Thyroid gland (tissue), 4 donors: ENCODE measurements at regions not wholly inside any gene's neighbourhood (a gene's known extent, or its start where the extent isn't known, plus 50 kb on each side); places are given as distances from the start of the nearest gene placed in this dataset.

Source experiments
- DNase-seq, 2 donors: peaks; one replicate each; pipeline ENCODE4 v3.0.0-alpha.2; 2019
- H3K27ac ChIP-seq, 3 donors: fragments of 200-600 bp; sonication (generic); 1 replicate in 2 of 3; 2 replicates in 1 of 3; pipeline ENCODE4 v1.5.1; 2016 to 2019; ENCODE audit warnings: mild to moderate bottlenecking in 1 of 3, moderate library complexity in 1 of 3
- H3K27me3 ChIP-seq: fragments of 200-600 bp; sonication (generic); one replicate; pipeline ENCODE4 v1.5.1; 2019
- H3K36me3 ChIP-seq, 2 donors: fragments of 200-600 bp; sonication (generic); one replicate each; pipeline ENCODE4 v1.5.1; 2016 to 2019
- H3K4me1 ChIP-seq, 2 donors: fragments of 200-600 bp; sonication (generic); one replicate each; pipeline ENCODE4 v1.5.1; 2017 to 2019
- H3K4me3 ChIP-seq, 3 donors: fragments of 200-600 bp; sonication (generic); replicated peaks in 1 of 3; 1 replicate in 2 of 3; 2 replicates in 1 of 3; pipeline ENCODE4 v1.5.1; 2016; ENCODE audit warnings: mild to moderate bottlenecking in 1 of 3
- H3K9me3 ChIP-seq: fragments of 200-600 bp; sonication (generic); one replicate; pipeline ENCODE4 v1.5.1; 2017
- CTCF ChIP-seq, 6 experiments: fragments of 200-600 bp in 3 of 6; fragments of 450-650 bp in 3 of 6; sonication (generic) in 3 of 6; IDR thresholded peaks; one replicate each; pipeline ENCODE4 v1.5.1; 2016 to 2019; ENCODE audit warnings: antibody characterized with exemption in 6 of 6, mild to moderate bottlenecking in 2 of 6, inconsistent platforms in 1 of 6, moderate library complexity in 1 of 6
- POLR2A ChIP-seq, 2 donors: fragments of 450-650 bp; IDR thresholded peaks; one replicate each; pipeline ENCODE4 v1.6.1; 2017; ENCODE audit warnings: antibody characterized with exemption in 2 of 2, mild to moderate bottlenecking in 2 of 2, moderate library complexity in 1 of 2
- WGBS, 2 donors: methylation state at CpG; one replicate each; pipeline ENCODE4 v1.1.5; 2017; 5-methylcytosine and 5-hydroxymethylcytosine counted together
- intact Hi-C: fragments of 100-400 bp; cut with DNase I; formaldehyde crosslinking; loops from one replicate; pipeline ENCODE4 v1.15.1; 2023

GRCh38 chr6:80454197-80454596 lies 347.7 kb downstream of the BCKDHB start:
- Histone ChIP-seq H3K27me3 (no peaks in the 10 kb centered on the region), H3K4me1 (peaks cover 5 to 25% of the 10 kb centered on the region in 2 donors), H3K27ac (no peak overlapping the region), H3K9me3 (no peaks in the 10 kb centered on the region), H3K36me3 (no peaks in the 10 kb centered on the region), H3K4me3 (no peak overlapping the region)
- DNase-seq: peak; percentile 30 to 37
- intact Hi-C loops: no loop called here
- WGBS, 2 donors: 4 to 14% methylated on average over 1 of the region's 1 CpG
- TF ChIP-seq POLR2A (IDR thresholded peaks at IDR 0.05): no peak
- no peak for TF ChIP-seq CTCF (IDR thresholded peaks at IDR 0.05)

- peaks cover 5 to 10% of the 10 kb centered on the region in 2 donors for H3K4me1 ChIP-seq
- H3K27ac ChIP-seq: no peak overlapping the region
- no peaks in the 10 kb centered on the region for H3K27me3 ChIP-seq
- TF ChIP-seq CTCF (IDR thresholded peaks at IDR 0.05) (no peak), POLR2A (IDR thresholded peaks at IDR 0.05) (no peak)
- no peaks in the 10 kb centered on the region for H3K9me3 ChIP-seq
- no peak for DNase-seq
- H3K36me3 ChIP-seq: no peaks in the 10 kb centered on the region
- no peak overlapping the region for H3K4me3 ChIP-seq
- 54 to 67% methylated on average over 1 of the region's 1 CpG for WGBS, 2 donors
- intact Hi-C loops: no loop called here
These were observed 343.3 kb downstream of the BCKDHB start for GRCh38 chr6:80449726-80450125.

- 91 to 98% methylated on average over 5 of the region's 5 CpGs for WGBS, 2 donors
- no peak overlapping the region for H3K27ac ChIP-seq
- no peak for TF ChIP-seq CTCF (IDR thresholded peaks at IDR 0.05)
- TF ChIP-seq POLR2A (IDR thresholded peaks at IDR 0.05): no peak
These were observed 340.1 kb downstream of the BCKDHB start for GRCh38 chr6:80446454-80447045.

DNA sequence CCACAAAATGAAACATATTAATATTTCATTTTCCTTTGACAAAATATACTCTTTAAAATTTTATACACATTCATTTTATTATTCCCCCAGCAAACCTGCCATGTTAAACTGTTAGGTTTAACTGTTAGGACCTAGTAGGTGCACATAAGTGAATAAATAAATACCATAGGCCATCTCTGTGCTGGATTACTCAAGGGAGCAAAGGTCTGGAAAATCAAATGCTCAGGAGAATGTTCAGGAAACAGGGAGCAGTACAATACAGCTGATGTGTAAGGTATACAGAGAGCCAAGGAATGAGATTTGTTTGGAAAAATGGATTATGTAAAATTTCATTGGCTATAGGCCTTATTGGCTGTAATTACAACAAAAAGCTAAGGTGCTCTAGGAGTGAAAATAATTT lies 339.3 kb downstream of the BCKDHB start:
- no peaks in the 10 kb centered on the region for H3K4me1 ChIP-seq
- intact Hi-C loops: no loop called here
- H3K27me3 ChIP-seq: no peaks in the 10 kb centered on the region
- no peaks in the 10 kb centered on the region for H3K9me3 ChIP-seq
- DNase-seq: no peak
- no peak overlapping the region for H3K27ac ChIP-seq
- no peaks in the 10 kb centered on the region for H3K36me3 ChIP-seq
- no peak for TF ChIP-seq CTCF (IDR thresholded peaks at IDR 0.05)
- no peak for TF ChIP-seq POLR2A (IDR thresholded peaks at IDR 0.05)
- H3K4me3 ChIP-seq: no peak overlapping the region

More at GRCh38 chr6:80446454-80447045, 340.1 kb downstream of the BCKDHB start:
- Histone ChIP-seq H3K4me1 (no peaks in the 10 kb centered on the region), H3K4me3 (no peak overlapping the region), H3K9me3 (no peaks in the 10 kb centered on the region), H3K36me3 (no peaks in the 10 kb centered on the region), H3K27me3 (no peaks in the 10 kb centered on the region)
- DNase-seq: no peak
- intact Hi-C loops: no loop called here

DNA sequence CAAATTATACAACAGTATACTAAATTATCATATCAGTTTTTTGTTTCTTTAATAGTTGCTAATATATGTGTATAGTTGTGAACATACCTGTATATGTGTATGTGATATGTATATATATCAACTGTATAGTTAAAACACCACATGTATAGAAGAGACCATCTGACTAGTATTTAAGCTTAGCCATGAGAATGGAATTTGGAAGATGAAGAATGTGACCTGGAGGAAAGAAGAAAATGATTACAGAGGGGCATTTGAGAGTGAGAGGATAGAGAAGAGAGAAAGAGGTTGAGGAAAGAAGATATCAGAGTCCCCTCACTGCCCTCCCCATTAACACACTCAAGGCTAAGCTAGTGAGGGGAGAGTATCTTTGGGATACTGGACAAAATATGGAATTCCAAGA lies 335.9 kb downstream of the BCKDHB start:
- no peaks in the 10 kb centered on the region for H3K36me3 ChIP-seq
- H3K4me1 ChIP-seq: no peaks in the 10 kb centered on the region
- intact Hi-C loops: no loop called here
- no peak for DNase-seq
- no peak overlapping the region for H3K4me3 ChIP-seq
- H3K9me3 ChIP-seq: no peaks in the 10 kb centered on the region
- TF ChIP-seq CTCF (IDR thresholded peaks at IDR 0.05) (no peak), POLR2A (IDR thresholded peaks at IDR 0.05) (no peak)
- H3K27me3 ChIP-seq: no peaks in the 10 kb centered on the region
- no peak overlapping the region for H3K27ac ChIP-seq
